ENCODE measurements at regions not wholly inside any gene's neighbourhood (a gene's known extent, or its start where the extent isn't known, plus 50 kb on each side); places are given as distances from the start of the nearest gene placed in this dataset.
"Not testable (repeated sequence)": the region's sequence is repeated elsewhere in the genome, so short reads cannot be mapped to it uniquely, and the experiment has no call there.

- H2AFZ ChIP-seq (ENCODE audit: low read length); H3K27ac ChIP-seq (ENCODE audit: extremely low read length, insufficient read depth, low read length); in situ Hi-C loops (cut with HindIII; ENCODE audit: extremely low pct_ligation_motif_present, low pct_unique_long_range_greater_than_20kb); FAIRE-seq; CTCF ChIA-PET (ENCODE audit: low intra/inter-chr PET ratio, low total read pairs); H3K9me3 ChIP-seq (ENCODE audit: low read length); H3K79me2 ChIP-seq (ENCODE audit: insufficient read depth, low read length); DNase-seq (ENCODE audit: low spot score); H3K27me3 ChIP-seq (ENCODE audit: control insufficient read depth in 1 of 2, insufficient read depth in 2 of 2, low read length in 2 of 2); H3K36me3 ChIP-seq (replicated peaks in 1 of 2; ENCODE audit: control insufficient read depth in 1 of 2, insufficient read depth in 2 of 2, low read length in 2 of 2); ATAC-seq; H3K9ac ChIP-seq (ENCODE audit: insufficient read depth, low read depth, low read length); H3K4me2 ChIP-seq (ENCODE audit: low read depth, low read length); H3K4me3 ChIP-seq (replicated peaks in 1 of 3; ENCODE audit: insufficient read depth in 1 of 3, low read depth in 2 of 3, low read length in 3 of 3); H4K20me1 ChIP-seq (ENCODE audit: insufficient read depth, low read length): not testable (repeated sequence)
- TSS peak; percentile 57 for BruUV-seq (replicated peaks)
- POLR2A ChIA-PET, result interaction anchor here (9.0 kb wide), 1 partner anchor 19 kb away, joined by 100 read pairs; no protein-coding TSS in a partner anchor
- intact Hi-C loops (cut with micrococcal nuclease; ENCODE audit: unreplicated experiment), result loop anchor here (5.0 kb wide), 1 partner anchor 40 kb away; no protein-coding TSS in a partner anchor
- H3K4me1 ChIP-seq (ENCODE audit: insufficient read depth, low read length), result peaks cover 69% of the 10 kb centered on the region
- TF ChIP-seq ZBTB7B (CRISPR knock-in tag; IDR thresholded peaks at IDR 0.05) (peak; percentile 10; the same call in 1 of the 2 replicates), ZNF75D (CRISPR knock-in tag; IDR thresholded peaks at IDR 0.05; ENCODE audit: borderline replicate concordance) (0 out of 2 replicates have a peak, but pooled peaks have one; percentile 18), ZKSCAN1 (IDR thresholded peaks at IDR 0.05; ENCODE audit: low read length) (peak; percentile 80)
- WGBS (ENCODE audit: low lambda C conversion rate), result 92% methylated on average over 13 of the region's 13 CpGs
Measured at GRCh38 chr16:85287815-85288109, 175.5 kb upstream of the CIBAR2 start.

- H3K27me3 ChIP-seq (ENCODE audit: control insufficient read depth in 1 of 2, insufficient read depth in 2 of 2, low read length in 2 of 2), result no peaks in the 10 kb centered on the region; a peak in 1 of 5 replicates
- no peak for ATAC-seq
- TF ChIP-seq HNRNPL (IDR thresholded peaks at IDR 0.05; ENCODE audit: low read depth, low read length) (peak; percentile 82), ZFP82 (CRISPR knock-in tag; IDR thresholded peaks at IDR 0.05; ENCODE audit: borderline replicate concordance) (0 out of 2 replicates have a peak, but pooled peaks have one; percentile 48), ZNF225 (CRISPR knock-in tag; IDR thresholded peaks at IDR 0.05) (0 out of 2 replicates have a peak, but pooled peaks have one; percentile 13), SETDB1 (CRISPR knock-in tag; IDR thresholded peaks at IDR 0.05; ENCODE audit: borderline replicate concordance) (0 out of 2 replicates have a peak, but pooled peaks have one; percentile 42), ZNF296 (CRISPR knock-in tag; conservative IDR thresholded peaks at IDR 0.05) (0 out of 2 replicates have a peak, but pooled peaks have one; percentile 42), NFKB2 (CRISPR knock-in tag; IDR thresholded peaks at IDR 0.05; ENCODE audit: borderline replicate concordance) (0 out of 2 replicates have a peak, but pooled peaks have one; percentile 4), TGIF2 (CRISPR knock-in tag; IDR thresholded peaks at IDR 0.05) (no peak), ZNF451 (CRISPR knock-in tag; IDR thresholded peaks at IDR 0.05) (no peak), ZNF235 (CRISPR knock-in tag; IDR thresholded peaks at IDR 0.05; ENCODE audit: borderline replicate concordance) (0 out of 2 replicates have a peak, but pooled peaks have one; percentile 1), NR0B2 (CRISPR knock-in tag; IDR thresholded peaks at IDR 0.05) (0 out of 2 replicates have a peak, but pooled peaks have one; percentile 43), SALL1 (CRISPR knock-in tag; IDR thresholded peaks at IDR 0.05) (no peak), ZFP36 (IDR thresholded peaks at IDR 0.05; ENCODE audit: borderline replicate concordance, low read depth, low read length, partially characterized antibody) (peak; percentile 73), ZNF670 (CRISPR knock-in tag; IDR thresholded peaks at IDR 0.05; ENCODE audit: borderline replicate concordance) (peak; percentile 13; the same call in 1 of the 2 replicates)
- in situ Hi-C loops (cut with HindIII; ENCODE audit: extremely low pct_ligation_motif_present, low pct_unique_long_range_greater_than_20kb) (no loop called here), intact Hi-C loops (cut with micrococcal nuclease; ENCODE audit: unreplicated experiment) (loop anchor here (5.0 kb wide), 1 partner anchor 39 kb away; no protein-coding TSS in a partner anchor)
- H3K9me3 ChIP-seq (ENCODE audit: low read length), result no peaks in the 10 kb centered on the region
- no peak overlapping the region for H3K9ac ChIP-seq (ENCODE audit: insufficient read depth, low read depth, low read length)
- ChIA-PET CTCF (ENCODE audit: low intra/inter-chr PET ratio, low total read pairs) (no interaction called here), POLR2A (interaction anchor here (0.7 to 9.0 kb wide), 11 partner anchors 9 to 324 kb away, joined by 3 to 100 read pairs (median 4); partner anchors contain the start of gene GSE1)
- no peak for FAIRE-seq
- DNase-seq (ENCODE audit: low spot score), result no peak
- peak overlapping the region in 1 of 3 experiments; percentile 29; a peak in 1 of 6 replicates for H3K4me3 ChIP-seq (replicated peaks in 1 of 3; ENCODE audit: insufficient read depth in 1 of 3, low read depth in 2 of 3, low read length in 3 of 3)
- H3K36me3 ChIP-seq (replicated peaks in 1 of 2; ENCODE audit: control insufficient read depth in 1 of 2, insufficient read depth in 2 of 2, low read length in 2 of 2), result no peaks in the 10 kb centered on the region
- no peak overlapping the region for H2AFZ ChIP-seq (ENCODE audit: low read length)
- no peaks in the 10 kb centered on the region for H3K79me2 ChIP-seq (ENCODE audit: insufficient read depth, low read length)
- H3K4me1 ChIP-seq (ENCODE audit: insufficient read depth, low read length), result peaks cover 76% of the 10 kb centered on the region
- BruUV-seq (replicated peaks), result no TSS peak
- H4K20me1 ChIP-seq (ENCODE audit: insufficient read depth, low read length), result no peaks in the 10 kb centered on the region; the same call in 1 of the 2 replicates
- WGBS (ENCODE audit: low lambda C conversion rate), result 87% methylated on average over 4 of the region's 4 CpGs
- peak overlapping the region; percentile 61 for H3K27ac ChIP-seq (ENCODE audit: extremely low read length, insufficient read depth, low read length)
- peak overlapping the region; percentile 61 for H3K4me2 ChIP-seq (ENCODE audit: low read depth, low read length)
Measured at GRCh38 chr16:85288341-85288868, 176.1 kb upstream of the CIBAR2 start.
